Activated T-helper 9 cell treated with anti-CD3 and anti-CD28 coated beads, Interleukin-2, amount 50 U/mL, for 16 hours (primary cell): ENCODE measurements at regions not wholly inside any gene's neighbourhood (a gene's known extent, or its start where the extent isn't known, plus 50 kb on each side); places are given as distances from the start of the nearest gene placed in this dataset.

Experiments used
- DNase-seq: peaks from one replicate; pipeline ENCODE4 v3.0.0-alpha.2; 2020; ENCODE audit warnings: low read depth

- no peak for DNase-seq
These were observed 107.2 kb upstream of the ANO1 start for GRCh38 chr11:69970785-69971535.

- no peak for DNase-seq
These were observed 106.4 kb upstream of the ANO1 start for GRCh38 chr11:69971741-69972140.

- no peak for DNase-seq
These were observed 105.7 kb upstream of the ANO1 start for GRCh38 chr11:69972351-69972802.

GRCh38 chr11:69974528-69974927 is 103.6 kb upstream of the ANO1 start:
- no peak for DNase-seq

- DNase-seq = no peak
These were observed 102.3 kb upstream of the ANO1 start for GRCh38 chr11:69975822-69976221.

GRCh38 chr11:69976794-69977193 is 101.3 kb upstream of the ANO1 start:
- no peak for DNase-seq

GRCh38 chr11:69977951-69978350 is 100.2 kb upstream of the ANO1 start:
- no peak for DNase-seq

- DNase-seq = no peak
These were observed 99.1 kb upstream of the ANO1 start for GRCh38 chr11:69978841-69979614.

GRCh38 chr11:69979632-69980031 is 98.5 kb upstream of the ANO1 start:
- DNase-seq = no peak

GRCh38 chr11:69981119-69981784 is 96.9 kb upstream of the ANO1 start:
- no peak for DNase-seq

- DNase-seq = no peak
These were observed 95.2 kb upstream of the ANO1 start for GRCh38 chr11:69982690-69983570.

GRCh38 chr11:69983571-69983877 is 94.6 kb upstream of the ANO1 start:
- DNase-seq = no peak

- no peak for DNase-seq
These were observed 94.1 kb upstream of the ANO1 start for GRCh38 chr11:69983897-69984438.

- no peak for DNase-seq
These were observed 93.5 kb upstream of the ANO1 start for GRCh38 chr11:69984457-69985261.

- DNase-seq = no peak
These were observed 92.8 kb upstream of the ANO1 start for GRCh38 chr11:69985331-69985640.

- no peak for DNase-seq
These were observed 92.3 kb upstream of the ANO1 start for GRCh38 chr11:69985641-69986439.

- no peak for DNase-seq
These were observed 91.7 kb upstream of the ANO1 start for GRCh38 chr11:69986440-69986787.

- no peak for DNase-seq
These were observed 91.3 kb upstream of the ANO1 start for GRCh38 chr11:69986830-69987229.

- DNase-seq = no peak
These were observed 86.1 kb upstream of the ANO1 start for GRCh38 chr11:69992026-69992425.

- DNase-seq = no peak
These were observed 85.0 kb upstream of the ANO1 start for GRCh38 chr11:69992943-69993694.
